ENCODE measurements at regions not wholly inside any gene's neighbourhood (a gene's known extent, or its start where the extent isn't known, plus 50 kb on each side); places are given as distances from the start of the nearest gene placed in this dataset.

DNA sequence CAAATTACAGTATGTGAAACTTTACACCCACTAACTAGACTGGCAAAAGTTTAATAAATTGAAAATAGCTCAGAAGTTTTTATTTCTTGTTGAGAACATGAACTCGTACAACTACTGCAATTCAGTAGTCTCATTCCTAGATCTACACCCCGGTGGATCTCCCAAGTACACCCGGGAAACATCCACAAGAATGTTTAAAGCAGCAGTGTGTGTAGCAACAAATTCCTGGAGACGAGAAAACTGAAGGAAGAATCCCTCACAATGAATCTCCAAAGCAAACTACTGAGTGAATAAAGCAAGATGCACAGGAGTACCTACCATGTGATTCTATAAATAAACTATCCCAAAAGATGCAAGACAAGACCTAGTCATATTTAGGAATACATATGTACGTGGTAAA, 954.0 kb upstream of the MAP3K7 start:
- TF ChIP-seq, protein P1, sequence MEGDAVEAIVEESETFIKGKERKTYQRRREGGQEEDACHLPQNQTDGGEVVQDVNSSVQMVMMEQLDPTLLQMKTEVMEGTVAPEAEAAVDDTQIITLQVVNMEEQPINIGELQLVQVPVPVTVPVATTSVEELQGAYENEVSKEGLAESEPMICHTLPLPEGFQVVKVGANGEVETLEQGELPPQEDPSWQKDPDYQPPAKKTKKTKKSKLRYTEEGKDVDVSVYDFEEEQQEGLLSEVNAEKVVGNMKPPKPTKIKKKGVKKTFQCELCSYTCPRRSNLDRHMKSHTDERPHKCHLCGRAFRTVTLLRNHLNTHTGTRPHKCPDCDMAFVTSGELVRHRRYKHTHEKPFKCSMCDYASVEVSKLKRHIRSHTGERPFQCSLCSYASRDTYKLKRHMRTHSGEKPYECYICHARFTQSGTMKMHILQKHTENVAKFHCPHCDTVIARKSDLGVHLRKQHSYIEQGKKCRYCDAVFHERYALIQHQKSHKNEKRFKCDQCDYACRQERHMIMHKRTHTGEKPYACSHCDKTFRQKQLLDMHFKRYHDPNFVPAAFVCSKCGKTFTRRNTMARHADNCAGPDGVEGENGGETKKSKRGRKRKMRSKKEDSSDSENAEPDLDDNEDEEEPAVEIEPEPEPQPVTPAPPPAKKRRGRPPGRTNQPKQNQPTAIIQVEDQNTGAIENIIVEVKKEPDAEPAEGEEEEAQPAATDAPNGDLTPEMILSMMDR (IDR thresholded peaks at IDR 0.05), result no peak
- TF ChIP-seq POLR2A (IDR thresholded peaks at IDR 0.05), result no peak
